Ectodermal cell (in vitro differentiated cells): ENCODE measurements at regions not wholly inside any gene's neighbourhood (a gene's known extent, or its start where the extent isn't known, plus 50 kb on each side); places are given as distances from the start of the nearest gene placed in this dataset.

ENCODE experiments used
- H3K27ac ChIP-seq: 2 replicates; pipeline ENCODE4 v1.7.0; 2013; ENCODE audit warnings: mild to moderate bottlenecking, low read depth, low read length; ENCODE audit not compliant: insufficient read depth, poor library complexity, severe bottlenecking
- H3K27me3 ChIP-seq: 2 replicates; pipeline ENCODE4 v1.7.0; 2013; ENCODE audit warnings: mild to moderate bottlenecking, low read length; ENCODE audit not compliant: insufficient read depth, control insufficient read depth, poor library complexity, severe bottlenecking
- H3K36me3 ChIP-seq: one replicate; pipeline ENCODE4 v1.7.0; 2013; ENCODE audit warnings: low read length; ENCODE audit not compliant: control insufficient read depth, insufficient read depth
- H3K4me1 ChIP-seq: one replicate; pipeline ENCODE4 v1.7.0; 2013; ENCODE audit warnings: low read length; ENCODE audit not compliant: control insufficient read depth, insufficient read depth
- H3K4me3 ChIP-seq: 2 replicates; pipeline ENCODE4 v1.7.0; 2013; ENCODE audit warnings: low read depth, low read length, control low read depth; ENCODE audit not compliant: insufficient read depth
- H3K9me3 ChIP-seq: 2 replicates; pipeline ENCODE4 v1.7.0; 2013; ENCODE audit warnings: mild to moderate bottlenecking, low read length, moderate library complexity; ENCODE audit not compliant: control insufficient read depth
- WGBS, 2 experiments: methylation state at CpG; one replicate each; pipeline ENCODE4 v1.1.7; 2013; ENCODE audit warnings: missing lambda C conversion rate in 2 of 2; 5-methylcytosine and 5-hydroxymethylcytosine counted together

DNA sequence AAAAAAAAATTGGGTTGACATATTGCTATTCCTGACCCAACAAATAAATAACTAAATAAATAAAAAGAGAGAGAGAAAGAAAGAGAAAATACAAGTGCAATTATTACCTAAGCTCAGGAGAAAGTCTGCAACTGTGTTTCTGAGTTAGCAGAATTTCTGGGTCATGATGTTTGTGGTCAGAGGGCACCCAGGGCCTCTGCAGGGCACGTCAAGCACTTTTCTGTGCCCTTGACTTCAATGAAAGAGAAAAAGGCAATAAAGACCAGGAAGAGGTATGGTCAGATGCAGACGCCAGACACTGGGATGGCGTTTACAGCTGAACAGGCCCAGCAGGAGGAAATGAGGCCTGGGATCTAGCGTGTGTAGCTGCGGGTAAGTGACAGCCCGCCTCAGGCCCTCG, 160.9 kb upstream of the GDF10 start:
- Histone ChIP-seq H3K4me1 (no peaks in the 10 kb centered on the region), H3K36me3 (no peaks in the 10 kb centered on the region), H3K27me3 (no peaks in the 10 kb centered on the region), H3K4me3 (no peak overlapping the region), H3K27ac (no peak overlapping the region), H3K9me3 (no peaks in the 10 kb centered on the region)
- 86 to 88% methylated on average over 7 of the region's 7 CpGs for WGBS, 2 experiments

DNA sequence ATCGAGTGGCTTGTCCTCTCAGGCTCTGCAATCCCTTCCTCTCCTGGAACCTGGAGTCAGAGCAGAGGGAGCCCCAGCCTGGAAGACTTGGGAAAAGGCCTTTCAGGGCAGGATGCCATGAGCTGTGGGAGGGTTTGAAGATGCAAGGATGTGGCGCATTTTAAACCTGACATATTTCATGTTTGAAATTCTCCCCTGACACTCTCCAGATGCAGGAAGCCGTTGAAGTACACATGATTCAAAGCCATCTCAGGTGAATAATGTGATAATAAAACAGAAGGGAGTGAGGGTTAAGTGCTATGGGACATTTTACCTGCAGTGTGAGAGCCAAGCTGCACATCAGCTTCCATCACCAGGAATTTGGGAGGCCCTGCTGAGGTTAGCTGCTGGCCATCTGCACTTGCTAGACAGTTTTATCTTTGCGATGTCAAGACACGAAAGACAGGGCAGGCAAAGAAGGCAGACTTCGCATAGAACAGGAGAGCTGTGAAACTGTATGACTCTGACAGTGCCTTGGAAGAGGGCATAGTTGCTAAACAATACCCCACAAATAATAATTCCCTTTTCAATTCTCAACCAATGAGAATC, 159.1 kb upstream of the GDF10 start:
- H3K27me3 ChIP-seq = no peaks in the 10 kb centered on the region
- no peaks in the 10 kb centered on the region for H3K9me3 ChIP-seq
- WGBS, 2 experiments = 94 to 97% methylated on average over 6 of the region's 6 CpGs
- H3K36me3 ChIP-seq = no peaks in the 10 kb centered on the region
- H3K27ac ChIP-seq = no peak overlapping the region
- no peak overlapping the region for H3K4me3 ChIP-seq
- H3K4me1 ChIP-seq = no peaks in the 10 kb centered on the region

DNA sequence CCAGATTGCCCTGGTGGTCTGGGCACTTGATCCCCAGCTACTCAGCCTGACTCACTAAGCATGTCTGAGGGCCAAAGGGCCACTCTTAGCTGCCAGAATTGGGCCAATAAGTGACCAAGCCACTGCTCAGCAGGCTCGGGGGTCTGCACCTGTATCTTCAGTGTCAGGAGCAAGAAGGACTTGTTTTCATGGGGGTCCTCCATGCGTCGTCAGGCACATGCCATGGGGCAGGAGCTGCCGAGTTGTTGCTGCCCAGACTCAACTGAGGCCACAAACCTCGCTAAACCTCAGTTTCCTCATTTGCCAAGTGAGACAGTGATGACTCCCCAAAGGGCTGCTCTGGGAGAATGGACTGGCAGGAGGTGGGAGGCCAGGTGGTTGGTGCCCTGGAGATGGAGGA, 158.6 kb upstream of the GDF10 start:
- no peaks in the 10 kb centered on the region for H3K9me3 ChIP-seq
- WGBS, 2 experiments = 95% methylated on average over 5 of the region's 5 CpGs
- no peaks in the 10 kb centered on the region for H3K36me3 ChIP-seq
- no peaks in the 10 kb centered on the region for H3K27me3 ChIP-seq
- H3K4me3 ChIP-seq = no peak overlapping the region
- H3K27ac ChIP-seq = no peak overlapping the region
- no peaks in the 10 kb centered on the region for H3K4me1 ChIP-seq

DNA sequence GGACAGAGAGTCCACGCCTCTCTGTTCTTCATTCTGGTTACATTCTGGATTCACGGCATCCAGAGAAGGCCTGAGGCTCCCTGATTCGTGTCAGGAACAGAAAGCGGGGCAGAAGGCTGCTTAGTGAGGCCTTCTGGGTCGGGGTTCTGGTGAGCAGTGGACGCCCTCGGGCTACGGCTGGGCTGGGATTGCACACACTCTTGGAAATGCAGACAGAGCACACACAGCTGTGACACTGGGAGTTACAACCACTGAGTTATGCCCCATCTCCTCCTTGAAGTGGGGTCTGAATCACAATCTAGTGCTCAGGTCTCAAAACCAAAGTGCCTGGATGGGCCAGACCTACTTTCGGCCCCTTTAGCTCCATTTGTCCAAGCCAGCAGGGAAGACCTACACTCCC, 156.9 kb upstream of the GDF10 start:
- no peaks in the 10 kb centered on the region for H3K36me3 ChIP-seq
- no peak overlapping the region for H3K4me3 ChIP-seq
- H3K4me1 ChIP-seq = no peaks in the 10 kb centered on the region
- WGBS, 2 experiments = 93 to 96% methylated on average over 9 of the region's 9 CpGs
- no peak overlapping the region for H3K27ac ChIP-seq
- H3K9me3 ChIP-seq = no peaks in the 10 kb centered on the region
- no peaks in the 10 kb centered on the region for H3K27me3 ChIP-seq

DNA sequence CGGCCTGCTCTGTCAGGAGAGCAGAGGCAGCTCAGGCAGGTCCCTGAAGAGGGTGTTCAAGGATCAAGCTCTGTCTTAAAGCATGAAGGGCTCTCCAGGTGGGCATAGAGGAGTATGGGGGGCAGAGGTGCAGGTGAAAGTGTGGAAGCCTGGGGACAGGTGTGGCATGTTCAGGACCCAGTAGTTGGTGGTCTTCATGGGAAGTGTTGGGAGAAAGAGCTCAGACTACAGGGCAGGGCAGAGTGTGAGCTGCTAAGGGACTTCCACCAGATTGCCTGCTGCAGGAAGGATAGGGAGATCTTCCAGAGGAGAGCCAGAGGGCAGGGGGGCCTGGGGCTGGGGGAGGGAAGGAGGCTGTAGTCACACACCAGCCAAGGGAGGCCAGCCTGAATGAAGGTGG, 156.5 kb upstream of the GDF10 start:
- Histone ChIP-seq H3K27ac (no peak overlapping the region), H3K4me3 (no peak overlapping the region), H3K27me3 (no peaks in the 10 kb centered on the region), H3K4me1 (no peaks in the 10 kb centered on the region), H3K36me3 (no peaks in the 10 kb centered on the region), H3K9me3 (no peaks in the 10 kb centered on the region)
- WGBS, 2 experiments = 93 to 95% methylated on average over 1 of the region's 1 CpG

DNA sequence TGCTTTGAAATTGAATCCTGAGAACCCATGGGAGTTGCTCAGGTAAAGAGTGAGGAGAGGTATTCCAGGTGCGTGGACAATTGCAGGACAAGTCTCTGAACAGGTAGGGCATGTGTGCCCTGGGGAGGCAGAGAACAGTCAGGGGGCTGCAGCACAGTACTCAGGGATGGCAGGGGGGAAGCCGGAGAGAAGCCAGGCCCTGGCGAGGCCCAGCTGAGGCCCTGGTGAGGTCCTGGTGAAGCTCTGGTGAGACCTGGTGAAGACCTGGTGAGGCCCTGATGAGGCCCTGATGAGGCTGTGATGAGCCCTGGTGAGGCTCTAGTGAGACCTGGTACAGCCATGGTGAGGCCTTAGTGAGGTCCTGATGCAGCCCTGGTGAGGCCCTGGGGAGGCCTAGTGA, 155.5 kb upstream of the GDF10 start:
- Histone ChIP-seq H3K36me3 (no peaks in the 10 kb centered on the region), H3K4me1 (no peaks in the 10 kb centered on the region), H3K27me3 (no peaks in the 10 kb centered on the region), H3K4me3 (no peak overlapping the region), H3K9me3 (no peaks in the 10 kb centered on the region), H3K27ac (no peak overlapping the region)
- 93 to 95% methylated on average over 3 of the region's 3 CpGs for WGBS, 2 experiments

DNA sequence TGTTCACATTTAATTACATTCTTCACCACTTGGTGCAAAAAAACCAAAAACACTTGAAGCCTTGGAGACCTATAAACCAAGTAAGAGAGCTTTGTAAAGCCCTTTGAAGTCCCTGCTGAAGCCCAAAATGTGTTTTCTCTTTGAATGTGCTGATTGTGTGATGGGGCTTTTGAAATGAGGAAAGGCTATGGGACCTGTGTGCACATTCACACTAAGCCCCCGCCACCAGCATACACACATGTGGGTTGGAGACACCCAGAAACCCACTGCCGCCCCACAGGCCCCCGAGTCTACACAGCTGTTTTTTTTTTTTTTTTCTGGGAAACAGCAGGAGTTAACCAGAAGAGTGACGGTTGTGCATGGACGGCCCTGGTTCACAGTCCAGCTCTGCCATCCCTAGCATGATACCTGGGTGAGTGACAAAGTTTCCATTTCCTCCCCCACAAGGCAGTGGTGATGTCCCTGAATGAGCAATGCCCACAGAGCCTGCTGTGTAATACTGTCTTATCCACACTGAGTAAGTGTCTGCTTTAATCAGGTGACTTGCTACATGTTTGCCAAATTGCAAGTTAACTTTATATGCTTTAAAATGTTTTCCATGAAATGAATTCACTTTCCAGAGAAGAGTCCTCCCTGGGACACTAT, 154.6 kb upstream of the GDF10 start:
- H3K4me1 ChIP-seq = no peaks in the 10 kb centered on the region
- H3K36me3 ChIP-seq = no peaks in the 10 kb centered on the region
- H3K9me3 ChIP-seq = no peaks in the 10 kb centered on the region
- H3K27me3 ChIP-seq = no peaks in the 10 kb centered on the region
- WGBS, 2 experiments = 86 to 93% methylated on average over 5 of the region's 5 CpGs
- no peak overlapping the region for H3K27ac ChIP-seq
- no peak overlapping the region for H3K4me3 ChIP-seq

DNA sequence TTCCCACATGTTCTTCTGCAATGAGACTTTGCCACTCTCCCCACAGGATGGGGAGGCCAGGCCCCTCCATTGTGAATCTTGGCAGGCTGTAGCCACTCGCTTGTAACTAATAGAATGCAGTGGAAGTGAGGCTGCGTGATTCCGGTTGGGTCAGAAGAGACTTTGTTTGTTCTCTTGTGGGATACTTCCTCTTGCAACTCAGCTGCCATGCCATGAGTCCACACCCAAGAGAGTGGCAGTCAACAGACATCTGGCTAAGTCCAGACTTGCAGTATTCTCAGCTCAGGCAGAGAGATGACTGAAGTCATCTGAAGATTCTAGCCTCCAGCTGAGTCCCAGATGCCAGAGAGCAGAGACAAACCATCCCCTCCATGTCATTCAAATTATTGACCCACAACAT, 153.4 kb upstream of the GDF10 start:
- H3K36me3 ChIP-seq = no peaks in the 10 kb centered on the region
- H3K4me1 ChIP-seq = no peaks in the 10 kb centered on the region
- H3K27me3 ChIP-seq = no peaks in the 10 kb centered on the region
- H3K27ac ChIP-seq = no peak overlapping the region
- WGBS, 2 experiments = 98 to 100% methylated on average over 3 of the region's 3 CpGs
- H3K9me3 ChIP-seq = no peaks in the 10 kb centered on the region
- no peak overlapping the region for H3K4me3 ChIP-seq

DNA sequence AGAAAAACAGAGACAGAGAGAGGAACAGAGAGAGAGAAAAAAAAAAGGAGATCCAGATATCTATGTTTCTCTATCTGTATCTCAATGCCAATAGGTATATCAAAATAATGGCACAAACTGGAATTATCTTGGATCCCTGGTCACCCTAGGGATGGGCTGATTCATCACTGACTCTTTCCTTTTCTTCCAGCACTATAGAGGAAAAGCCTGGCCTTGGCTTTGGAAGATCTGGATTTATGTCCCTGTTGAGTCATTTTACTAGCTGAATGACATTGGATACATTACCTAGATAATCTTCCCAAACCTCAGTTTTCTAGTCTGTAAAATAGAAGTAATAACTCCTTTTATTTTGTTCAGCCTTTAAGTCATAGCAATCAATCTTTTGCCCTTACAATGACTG, 152.8 kb upstream of the GDF10 start:
- no peak overlapping the region for H3K4me3 ChIP-seq
- no peaks in the 10 kb centered on the region for H3K4me1 ChIP-seq
- no peaks in the 10 kb centered on the region for H3K36me3 ChIP-seq
- H3K27ac ChIP-seq = no peak overlapping the region
- H3K9me3 ChIP-seq = no peaks in the 10 kb centered on the region
- no peaks in the 10 kb centered on the region for H3K27me3 ChIP-seq

DNA sequence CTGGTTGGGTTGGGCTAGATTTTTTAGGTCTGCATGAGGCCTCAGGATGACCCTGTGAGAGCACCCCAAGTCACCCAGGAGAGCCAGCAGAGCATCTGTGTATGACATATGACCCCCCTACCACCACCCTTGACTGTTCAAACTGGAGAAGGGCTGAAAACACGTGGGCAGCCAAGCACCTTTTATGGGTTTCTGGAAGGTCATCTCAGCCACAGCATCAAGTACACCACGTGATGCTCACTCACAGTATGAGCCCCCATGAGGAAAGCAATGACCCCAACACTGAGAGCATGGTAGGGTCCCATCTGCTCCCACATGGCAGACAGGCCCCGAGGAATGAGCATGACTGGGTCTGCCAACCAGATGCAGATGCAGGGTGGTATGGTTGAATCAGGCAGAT, 149.4 kb upstream of the GDF10 start:
- Histone ChIP-seq H3K4me3 (no peak overlapping the region), H3K27ac (no peak overlapping the region), H3K4me1 (no peaks in the 10 kb centered on the region), H3K9me3 (peaks cover 4% of the 10 kb centered on the region), H3K36me3 (no peaks in the 10 kb centered on the region), H3K27me3 (no peaks in the 10 kb centered on the region)
- WGBS, 2 experiments = 84 to 88% methylated on average over 3 of the region's 3 CpGs

DNA sequence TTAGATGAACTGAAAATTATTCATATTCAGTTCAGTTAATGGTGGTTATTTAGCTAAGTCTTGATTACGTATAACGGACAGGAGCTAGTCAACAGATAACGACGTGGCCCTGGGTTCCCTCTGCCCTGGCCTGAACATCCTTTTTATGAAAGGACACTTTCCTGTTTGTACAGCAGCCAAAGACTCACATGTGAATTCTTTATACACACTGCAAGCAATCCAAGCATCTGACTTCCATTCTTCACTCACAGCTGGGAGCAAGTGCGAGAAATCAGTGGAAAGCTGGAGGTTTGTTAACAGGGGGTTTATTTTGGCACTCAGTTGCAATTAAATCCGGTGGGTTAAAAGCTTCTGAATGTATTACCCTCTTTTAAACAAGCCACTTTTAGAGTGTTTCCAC, 148.1 kb upstream of the GDF10 start:
- H3K27me3 ChIP-seq = no peaks in the 10 kb centered on the region
- H3K4me1 ChIP-seq = no peaks in the 10 kb centered on the region
- peaks cover 4% of the 10 kb centered on the region for H3K9me3 ChIP-seq
- 89 to 92% methylated on average over 5 to 6 of the region's 6 CpGs for WGBS, 2 experiments
- H3K27ac ChIP-seq = no peak overlapping the region
- no peaks in the 10 kb centered on the region for H3K36me3 ChIP-seq
- no peak overlapping the region for H3K4me3 ChIP-seq
